Activated CD8-positive, alpha-beta memory T cell treated with anti-CD3 and anti-CD28 coated beads, Interleukin-2, amount 50 U/mL, for 1 hour (primary cell): ENCODE measurements at regions not wholly inside any gene's neighbourhood (a gene's known extent, or its start where the extent isn't known, plus 50 kb on each side); places are given as distances from the start of the nearest gene placed in this dataset.

Source experiments
- DNase-seq: peaks from one replicate; pipeline ENCODE4 v3.0.0-alpha.2; 2020; ENCODE audit errors: extremely low read depth

DNA sequence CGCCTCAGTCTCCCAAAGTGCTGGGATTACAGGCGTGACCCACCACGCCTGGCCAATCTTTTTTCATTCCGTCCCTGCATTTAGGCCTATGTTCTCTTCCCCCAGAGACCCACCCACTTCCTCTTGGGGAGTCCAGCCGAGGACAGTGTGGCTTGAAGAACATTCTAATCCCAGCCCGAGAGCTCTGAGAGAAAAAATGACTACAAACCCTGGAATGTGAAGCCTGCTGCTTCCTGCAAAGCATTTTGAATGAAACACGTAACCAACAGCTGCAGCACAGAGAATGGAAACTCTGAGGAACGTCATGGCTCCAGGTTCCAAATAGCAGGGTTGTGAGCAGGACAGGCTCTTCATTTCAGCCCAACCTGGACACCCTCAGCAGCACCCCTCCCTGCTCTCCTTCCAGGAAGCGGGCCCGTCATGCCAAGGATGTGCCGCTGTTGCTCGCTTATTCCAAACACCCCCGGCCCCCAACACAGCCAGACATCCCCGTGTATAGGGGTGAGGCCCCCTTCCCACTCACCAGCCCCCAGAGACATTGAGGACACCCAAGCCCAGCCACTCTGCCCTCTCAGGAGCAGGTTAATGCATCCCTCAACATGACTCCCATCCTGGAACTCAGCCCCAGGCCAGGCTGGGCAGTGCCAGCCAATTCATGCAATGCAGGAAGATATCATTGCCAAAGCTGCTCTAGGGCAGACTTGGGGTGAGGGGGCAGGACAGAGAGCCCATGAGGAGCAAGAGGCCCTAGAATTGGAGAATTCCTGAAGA, 139.8 kb downstream of the ZFP36L2 start:
- DNase-seq = no peak

DNA sequence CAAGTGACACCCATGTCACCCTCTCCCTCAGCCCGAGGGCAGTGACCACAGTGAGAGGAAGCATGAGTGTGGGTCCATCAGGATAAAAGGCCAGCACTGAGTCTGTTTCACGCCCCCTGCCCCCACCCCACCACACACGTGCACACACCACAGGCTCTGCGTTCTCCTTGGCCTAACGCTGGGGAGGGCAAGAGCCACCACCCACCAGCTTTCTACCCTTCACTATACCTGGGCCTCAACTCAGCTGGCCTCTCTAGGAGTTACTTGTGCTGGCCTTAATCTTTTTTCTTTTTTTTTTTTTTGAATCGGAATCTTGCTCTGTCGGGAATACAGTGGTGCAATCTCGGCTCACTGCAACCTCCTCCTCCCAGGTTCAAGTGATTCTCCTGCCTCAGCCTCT, 140.5 kb downstream of the ZFP36L2 start:
- no peak for DNase-seq

DNA sequence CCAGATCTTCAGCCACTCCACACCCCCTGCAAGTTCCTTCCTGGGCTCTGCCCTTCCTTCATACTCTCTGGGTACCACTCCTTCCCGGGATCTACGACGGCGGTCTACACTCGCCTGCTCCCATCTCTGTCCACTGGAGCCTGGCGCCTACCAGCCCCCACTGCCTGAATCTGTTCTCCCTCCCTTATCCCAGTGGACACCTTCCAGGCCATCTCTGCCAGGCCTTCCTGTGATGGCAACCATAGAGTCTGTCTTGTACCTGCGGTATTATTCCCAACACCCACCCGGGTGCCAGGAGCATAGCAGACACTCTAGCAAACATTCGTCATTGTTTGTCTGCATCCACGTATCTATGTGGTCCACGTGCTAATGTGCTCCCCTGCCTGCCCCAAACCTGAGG, 140.9 kb downstream of the ZFP36L2 start:
- no peak for DNase-seq

DNA sequence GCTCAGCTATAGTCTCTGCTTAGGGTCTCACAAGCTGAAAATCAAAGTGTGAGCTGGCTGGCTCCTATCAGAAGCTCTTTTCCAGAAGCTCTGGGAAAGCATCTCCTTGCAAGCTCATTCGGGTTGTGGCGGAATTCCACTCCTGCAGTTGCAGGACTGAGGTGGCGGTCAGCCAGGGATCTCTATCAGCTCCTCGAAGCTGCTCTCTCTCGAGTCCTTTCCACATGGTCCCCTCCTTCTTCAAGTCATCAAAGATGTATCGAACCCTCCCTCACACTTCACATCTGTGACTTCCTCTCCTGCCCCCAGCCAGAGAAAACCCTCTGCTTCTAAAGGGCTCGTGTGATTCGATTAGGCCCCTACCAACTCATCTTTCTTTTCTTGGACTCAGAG, 141.7 kb downstream of the ZFP36L2 start:
- DNase-seq = no peak

DNA sequence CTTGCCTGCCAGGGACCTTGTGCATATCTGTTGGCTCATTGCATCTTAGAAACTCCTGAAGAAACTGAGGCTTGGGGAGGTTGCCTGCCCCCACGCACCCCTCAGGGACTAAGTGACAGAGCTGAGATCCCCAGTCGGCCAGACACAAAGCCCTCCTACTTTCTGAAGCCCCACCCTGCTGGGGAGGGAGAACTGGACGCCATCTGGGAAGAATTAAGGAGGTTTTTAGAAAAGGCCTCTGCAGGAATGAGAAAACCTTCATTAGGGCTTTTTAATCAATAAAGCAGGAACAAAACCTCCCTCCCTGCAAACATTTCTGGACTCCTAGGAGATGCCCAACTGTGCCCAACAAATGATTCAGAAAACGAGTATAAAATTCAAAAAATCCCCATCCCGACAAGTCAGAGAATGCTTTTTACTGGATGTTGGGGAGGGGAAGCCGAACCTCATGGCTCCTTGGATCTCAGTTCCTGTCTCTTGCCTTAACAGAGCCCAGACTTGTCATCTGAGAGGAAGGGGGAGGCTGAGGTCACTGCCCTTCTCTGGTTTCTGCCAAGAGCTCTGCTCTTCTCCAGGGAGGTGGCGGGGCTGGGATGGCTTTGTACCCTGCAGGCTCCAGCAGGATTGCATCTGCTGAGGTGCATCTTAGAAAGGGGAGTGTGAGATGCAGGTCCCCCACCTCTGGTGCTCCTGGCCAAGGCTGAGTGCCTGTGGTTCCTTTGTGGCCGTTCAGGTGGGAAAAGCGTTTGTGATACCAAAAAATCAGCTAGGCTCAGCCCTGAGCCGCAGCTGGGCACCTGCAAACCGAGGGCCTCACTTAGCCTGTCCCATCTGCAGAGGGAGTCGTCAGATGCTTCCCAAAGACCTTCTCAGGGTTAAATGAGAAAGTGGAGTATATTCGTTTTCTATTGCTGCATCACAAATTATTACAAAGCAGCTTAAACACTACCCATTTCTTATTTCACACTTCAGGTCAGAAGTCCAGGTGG, 142.4 kb downstream of the ZFP36L2 start:
- DNase-seq = no peak

DNA sequence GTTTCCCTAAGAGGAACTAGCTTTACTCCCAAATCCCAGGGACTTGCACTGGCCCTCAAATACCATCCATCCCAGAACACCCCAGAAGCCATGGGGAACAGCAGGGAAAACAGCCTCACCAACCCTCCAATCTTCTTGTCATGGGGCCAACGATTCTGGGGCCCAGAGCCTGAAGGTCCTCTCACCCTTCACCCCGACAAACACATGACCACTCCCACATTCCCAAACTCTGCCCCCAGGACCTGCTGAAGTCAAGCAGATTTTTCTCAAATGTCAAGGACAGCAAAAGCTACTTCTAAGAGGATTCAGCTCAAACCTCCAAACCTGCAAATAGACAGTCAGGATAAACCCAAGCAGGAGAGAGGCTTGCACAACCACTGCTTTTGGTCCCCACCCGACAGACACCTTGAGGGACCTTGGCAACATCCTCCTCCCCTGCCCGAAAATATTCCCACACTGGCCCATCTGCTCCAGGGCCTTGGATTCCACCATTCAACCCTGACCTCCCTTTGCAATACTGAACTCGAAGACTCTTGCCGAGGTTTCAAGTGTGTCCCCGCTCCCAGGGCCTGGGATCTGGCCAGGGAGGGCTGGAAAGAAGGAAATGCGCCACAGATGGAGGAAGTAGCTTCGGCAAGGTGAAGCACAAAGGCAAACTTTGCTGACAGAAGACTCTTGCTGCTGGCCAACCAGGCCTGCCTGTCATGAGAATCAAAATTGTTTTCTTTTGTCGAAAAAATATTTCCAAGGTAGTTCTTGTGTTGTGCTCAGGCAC, 143.3 kb downstream of the ZFP36L2 start:
- DNase-seq = no peak

DNA sequence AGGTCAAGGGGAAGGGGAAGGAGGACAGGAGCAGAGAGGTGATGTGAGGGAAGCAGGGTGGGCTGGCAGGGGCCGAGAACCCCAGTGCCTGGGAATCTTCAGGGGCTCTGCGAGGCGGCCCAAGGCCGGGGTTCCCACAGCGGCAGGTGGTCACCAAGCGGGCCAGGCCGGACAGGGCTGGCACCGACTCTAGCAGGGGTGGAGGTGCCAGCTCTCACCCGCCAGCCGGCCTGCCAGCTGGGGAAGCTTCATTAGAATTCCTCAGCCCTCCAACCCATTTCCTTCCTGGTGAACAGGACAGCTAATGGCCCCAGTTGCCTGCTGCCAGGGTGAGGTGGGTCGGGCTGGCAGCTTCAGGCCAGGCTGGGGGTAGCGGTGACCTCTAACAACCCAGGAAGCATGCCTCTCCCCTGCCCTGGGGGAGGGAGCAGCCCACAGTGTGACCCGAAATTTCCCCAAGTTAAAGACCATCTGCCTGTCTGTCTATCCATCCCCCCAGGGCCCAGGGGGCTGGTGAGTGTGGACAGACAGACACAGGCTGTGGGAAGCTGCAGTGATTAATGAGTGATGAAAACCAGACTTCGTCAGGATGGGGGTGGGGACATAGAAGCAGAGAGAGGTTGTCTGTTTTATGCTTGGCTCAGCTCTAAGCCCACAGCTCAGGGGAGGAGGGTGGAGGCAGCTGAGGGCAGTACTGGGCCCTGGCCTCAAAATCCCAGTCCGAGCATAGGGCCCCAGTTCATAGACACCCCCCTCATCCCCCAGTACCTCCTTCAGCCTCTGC, 144.1 kb downstream of the ZFP36L2 start:
- DNase-seq = no peak

DNA sequence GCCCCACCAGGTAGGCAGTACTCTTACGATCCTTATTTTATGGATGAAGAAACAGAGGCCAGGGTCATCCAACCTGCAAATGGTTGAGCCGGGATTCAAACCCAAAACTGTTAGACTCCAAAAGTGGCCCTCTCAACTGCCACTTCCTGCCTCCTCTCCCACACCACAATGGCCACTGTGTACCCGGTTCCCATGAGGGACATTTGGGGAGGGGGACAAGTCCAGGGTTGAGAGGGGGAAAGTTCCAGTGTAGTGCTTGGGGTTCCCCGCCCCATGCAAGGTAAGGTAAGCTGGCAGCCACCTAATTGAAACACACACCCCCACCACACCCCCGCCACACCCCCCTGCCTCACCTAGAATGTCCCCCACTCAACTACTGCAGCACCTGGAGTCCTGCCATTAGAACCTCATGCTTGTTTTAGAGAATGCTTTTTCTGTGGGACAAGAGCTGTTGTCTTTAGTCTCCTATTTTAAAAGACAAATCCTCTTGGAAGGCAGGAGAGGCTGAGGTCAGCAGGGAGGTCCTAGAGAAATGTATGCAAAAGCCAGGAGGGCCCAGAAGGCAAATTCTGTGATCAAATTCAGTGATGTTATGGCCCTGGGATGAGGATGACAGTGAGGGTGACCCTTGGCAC, 145.2 kb downstream of the ZFP36L2 start:
- DNase-seq = no peak

DNA sequence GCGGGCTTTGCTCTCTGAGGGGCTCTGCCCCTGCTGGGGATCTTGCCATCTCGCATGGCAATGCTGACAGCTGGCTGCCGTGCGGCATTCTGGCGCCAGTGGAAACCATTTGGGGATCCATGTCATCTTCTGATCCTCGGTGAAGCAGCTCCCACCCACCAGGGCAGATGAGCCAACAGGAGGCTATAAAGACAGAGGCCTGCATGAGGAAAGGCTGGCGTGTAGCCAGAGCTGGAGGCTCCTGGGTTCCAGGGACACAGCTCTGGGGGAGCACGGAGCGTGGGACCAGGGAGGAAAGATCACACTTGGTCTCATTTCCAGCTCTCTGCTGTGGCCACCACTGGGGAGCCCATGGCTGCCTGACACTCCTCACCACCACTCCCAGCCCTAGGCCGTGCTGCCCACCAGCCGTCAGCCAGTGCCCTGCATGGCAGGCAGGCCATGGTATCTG, 145.8 kb downstream of the ZFP36L2 start:
- no peak for DNase-seq

DNA sequence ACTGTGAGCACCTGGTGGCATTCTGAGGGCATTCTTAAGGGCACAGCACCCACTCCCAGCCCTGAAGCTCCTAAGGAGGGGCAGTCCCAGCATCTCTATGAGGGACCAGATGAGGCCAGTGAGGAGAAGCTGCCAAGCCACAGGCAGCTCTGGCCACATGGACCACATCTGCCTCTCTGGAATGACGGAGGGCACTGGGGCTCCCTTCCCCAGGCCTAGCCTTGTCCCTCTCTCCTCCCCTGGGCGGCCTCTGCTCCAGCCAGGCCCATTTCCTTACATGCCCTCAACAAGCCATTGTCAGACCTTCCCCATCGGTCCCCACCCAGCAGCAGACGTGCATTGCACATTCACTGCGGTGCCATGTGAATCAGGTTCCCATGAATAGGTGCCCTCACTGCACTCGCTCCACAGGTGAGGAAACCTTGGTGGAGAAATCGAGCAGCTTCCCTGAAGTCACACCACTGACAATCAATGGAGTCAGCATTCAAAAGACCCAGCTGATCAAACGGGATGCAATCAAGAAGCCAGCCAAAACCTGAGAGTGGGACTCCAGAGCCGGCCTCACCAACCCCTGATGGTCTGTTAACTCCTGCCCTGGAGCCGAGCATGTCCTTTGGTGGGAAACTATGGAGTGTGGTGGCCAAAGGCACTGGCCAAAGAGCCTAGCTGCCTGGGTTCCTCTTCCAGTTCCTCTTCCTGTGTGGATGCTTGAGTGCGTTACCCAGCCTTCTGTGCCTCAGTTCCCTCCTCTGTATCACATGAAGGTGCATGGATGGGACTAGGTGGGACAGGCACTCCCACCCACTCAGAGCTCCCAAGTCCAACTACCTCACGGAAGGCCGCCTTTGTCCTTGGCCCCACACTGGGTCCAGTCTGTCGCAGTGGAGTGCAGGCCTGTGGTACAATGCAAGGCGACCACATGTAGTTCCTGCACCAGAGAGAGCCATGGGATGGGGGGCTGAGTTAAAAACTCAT, 147.3 kb downstream of the ZFP36L2 start:
- no peak for DNase-seq

DNA sequence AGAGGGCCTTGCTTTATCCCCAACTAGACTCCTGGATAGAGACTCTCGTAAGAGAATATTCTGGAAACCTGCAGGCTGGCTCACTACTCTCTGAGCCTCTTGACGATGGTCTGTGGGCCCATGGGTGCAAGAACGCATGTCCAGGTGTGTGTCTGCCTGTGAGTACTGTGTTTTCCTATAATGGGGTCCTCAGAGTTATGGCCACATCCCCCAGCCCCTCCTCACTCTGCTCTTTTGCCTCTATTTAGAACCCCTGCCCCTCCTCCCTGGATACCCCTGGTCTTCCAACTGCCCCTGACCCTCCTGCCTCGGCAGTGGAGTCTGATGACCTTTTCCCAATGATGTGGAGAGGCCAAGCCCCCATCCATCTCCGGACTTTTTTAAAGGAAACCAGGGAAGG, 148.1 kb downstream of the ZFP36L2 start:
- no peak for DNase-seq

DNA sequence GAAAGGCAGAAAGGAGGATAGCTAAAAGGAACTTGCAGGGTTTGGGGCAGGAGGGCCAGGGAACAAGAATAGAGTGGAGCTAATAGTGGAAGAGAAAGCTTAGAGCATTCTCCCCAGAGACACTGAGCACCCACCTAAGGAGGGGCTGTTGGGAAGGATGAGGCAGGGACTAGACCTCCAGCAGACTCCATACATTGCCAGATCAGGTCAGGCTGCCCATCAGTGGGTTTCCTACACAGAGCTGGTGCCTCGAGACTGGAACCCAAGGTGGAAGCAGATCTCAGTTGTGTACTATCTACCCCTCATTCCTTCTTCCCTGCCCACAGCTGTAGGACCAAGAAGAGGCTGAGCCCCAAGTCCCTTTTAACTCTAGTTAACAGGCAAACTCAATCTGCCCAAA, 148.5 kb downstream of the ZFP36L2 start:
- no peak for DNase-seq

DNA sequence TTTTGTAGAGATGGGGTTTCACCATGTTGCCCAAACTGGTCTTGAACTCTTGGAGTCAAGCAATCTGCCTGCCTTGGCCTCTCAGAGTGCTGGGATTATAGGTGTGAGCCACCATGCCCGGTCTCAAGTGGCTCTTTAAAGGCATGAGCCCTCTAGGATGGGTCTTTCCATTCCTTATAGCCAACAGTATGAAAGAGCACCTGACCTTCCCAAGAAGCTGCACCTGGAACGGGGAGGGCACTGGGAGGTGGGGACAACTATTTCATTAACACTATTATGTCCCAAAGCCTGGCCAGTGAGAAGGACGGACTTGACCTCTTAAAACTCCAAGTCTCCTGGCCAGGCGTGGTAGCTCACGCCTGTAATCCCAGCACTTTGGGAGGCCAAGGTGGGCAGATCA, 149.7 kb downstream of the ZFP36L2 start:
- DNase-seq = no peak

DNA sequence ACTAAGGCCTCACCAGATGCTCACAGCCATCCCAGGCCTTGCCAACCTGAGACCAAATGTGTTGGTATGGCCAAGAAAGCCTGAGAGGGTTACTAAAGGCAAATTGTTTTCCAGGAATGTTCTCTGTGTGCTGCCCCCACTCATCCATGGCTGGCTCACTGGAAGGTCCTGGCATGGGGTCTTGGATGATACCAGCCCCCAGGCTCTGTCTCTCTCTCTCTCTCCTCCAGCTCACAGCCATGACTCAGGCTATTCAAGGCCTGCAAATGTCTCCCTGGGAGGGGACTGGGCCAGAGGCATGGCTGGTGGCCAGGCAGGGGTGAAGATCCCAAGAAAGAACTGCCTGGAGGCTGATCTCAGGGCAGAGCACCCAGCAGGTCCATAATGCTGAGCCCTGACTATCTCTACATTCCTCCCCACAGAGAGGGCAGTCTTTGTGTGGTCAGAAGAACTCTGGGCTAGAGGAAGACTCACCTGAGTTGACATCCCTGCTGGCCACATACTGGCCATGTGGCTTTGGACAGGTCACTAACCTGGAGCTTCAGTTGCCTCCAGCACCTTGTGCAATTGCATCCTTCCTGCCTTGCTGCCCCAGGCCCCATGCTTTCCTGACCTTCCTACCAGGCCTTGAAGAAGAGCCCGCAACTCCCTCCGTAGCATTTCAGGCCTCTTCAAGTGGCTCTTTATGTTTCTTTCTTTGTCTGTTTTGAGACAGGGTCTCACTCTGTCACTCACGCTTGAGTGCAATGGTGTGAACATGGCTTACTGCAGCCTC, 150.4 kb downstream of the ZFP36L2 start:
- DNase-seq = no peak

DNA sequence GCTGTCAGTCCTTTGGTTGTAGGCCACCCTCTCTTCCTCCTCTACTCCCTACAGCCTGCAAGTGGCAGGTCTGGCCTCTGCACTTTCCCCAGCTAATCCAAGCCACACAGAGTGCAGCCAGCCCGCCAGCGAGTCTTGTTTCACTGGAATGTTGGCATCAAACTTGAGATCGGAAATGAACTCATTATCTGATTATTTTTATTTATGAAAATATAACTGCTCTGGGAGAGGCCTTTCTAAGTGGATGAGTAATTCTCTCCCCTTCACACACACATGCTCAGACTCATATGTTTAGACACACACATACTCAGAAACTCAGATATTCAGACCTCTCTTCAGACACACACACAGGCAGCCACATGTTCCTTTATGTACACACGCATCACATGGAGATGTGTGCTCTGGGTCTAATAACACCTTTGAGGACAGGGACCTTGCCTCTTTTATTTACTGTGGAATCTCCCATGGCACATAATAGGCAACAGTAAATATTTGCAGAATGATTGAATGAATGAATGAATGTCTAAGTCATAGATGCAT, 151.3 kb downstream of the ZFP36L2 start:
- no peak for DNase-seq

DNA sequence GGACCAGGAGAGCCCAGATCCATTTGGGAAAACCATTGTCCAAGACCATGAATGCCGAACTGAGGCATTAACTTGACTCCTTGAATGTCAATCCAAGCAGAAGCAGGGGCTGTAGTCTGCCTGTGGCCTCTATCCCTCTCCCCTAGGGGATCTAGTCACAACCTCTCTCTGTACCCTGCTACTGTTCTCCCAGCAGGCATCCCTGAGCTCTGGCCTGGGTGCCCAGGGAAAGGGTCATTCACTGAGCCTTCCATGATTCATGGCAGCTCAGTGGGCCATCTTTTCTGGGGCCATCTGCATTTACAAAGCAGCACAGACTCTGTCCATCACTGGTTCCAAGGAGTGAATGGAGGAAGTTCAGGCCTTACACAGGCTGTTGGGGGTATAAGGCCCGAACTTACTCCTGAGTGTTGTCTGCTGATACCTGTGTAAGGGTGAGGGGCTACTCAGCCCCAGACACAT, 151.8 kb downstream of the ZFP36L2 start:
- no peak for DNase-seq

DNA sequence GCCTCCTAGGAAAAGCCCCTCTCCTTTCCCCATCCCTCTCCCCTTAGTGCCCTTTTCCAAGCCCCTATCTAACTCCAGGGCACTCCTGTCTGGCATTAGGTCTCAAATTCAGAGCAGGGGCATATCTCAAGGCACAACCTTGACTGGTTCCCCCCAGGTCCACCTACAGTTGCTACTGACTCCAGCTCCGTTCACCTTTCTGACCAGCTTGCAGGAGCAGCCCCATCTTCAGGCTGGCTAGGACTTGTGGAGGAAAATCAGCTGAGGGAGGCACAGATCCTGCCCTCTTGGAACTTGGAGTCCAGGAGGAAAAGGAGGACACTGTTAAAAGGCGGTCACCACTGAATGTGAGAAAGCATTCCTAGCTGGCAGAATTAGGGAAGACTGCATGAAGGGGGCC, 152.4 kb downstream of the ZFP36L2 start:
- DNase-seq = no peak

DNA sequence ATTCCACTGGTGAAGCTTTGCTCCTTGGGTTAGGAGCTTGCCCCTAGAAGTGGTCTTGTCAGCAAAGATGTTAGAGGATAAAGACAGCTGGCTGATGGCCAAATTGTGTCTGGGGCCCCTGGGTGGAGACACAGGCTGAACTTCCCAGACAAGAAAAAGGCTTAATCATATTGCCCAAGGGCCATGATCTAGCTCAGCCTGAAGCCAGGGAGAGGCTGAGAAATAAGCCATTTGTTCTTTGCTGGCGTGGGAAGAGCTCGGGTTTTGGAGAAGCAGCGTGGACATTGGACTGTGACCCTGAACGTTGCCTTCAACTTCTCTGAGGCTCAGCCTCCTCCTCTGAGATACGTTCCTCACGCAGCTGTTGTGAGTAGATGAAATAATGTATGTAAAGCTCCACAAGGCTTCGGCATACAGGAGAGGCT, 153.0 kb downstream of the ZFP36L2 start:
- DNase-seq = no peak
